Glutamatergic neuron (in vitro differentiated cells): ENCODE measurements at regions not wholly inside any gene's neighbourhood (a gene's known extent, or its start where the extent isn't known, plus 50 kb on each side); places are given as distances from the start of the nearest gene placed in this dataset.
"Not testable (repeated sequence)": the region's sequence is repeated elsewhere in the genome, so short reads cannot be mapped to it uniquely, and the experiment has no call there.

ENCODE experiments used
- DNase-seq: peaks from one replicate; pipeline ENCODE4 v3.0.0; 2022
- H3K27ac Mint-ChIP-seq: one replicate; pipeline ENCODE4 v1.8.0; 2020; ENCODE audit warnings: mild to moderate bottlenecking, mixed read lengths, inconsistent platforms; ENCODE audit not compliant: unreplicated experiment
- H3K27me3 Mint-ChIP-seq: one replicate; pipeline ENCODE4 v1.8.0; 2020; ENCODE audit warnings: mild to moderate bottlenecking, moderate library complexity, mixed read lengths, inconsistent platforms; ENCODE audit not compliant: unreplicated experiment
- H3K36me3 Mint-ChIP-seq: one replicate; pipeline ENCODE4 v1.8.0; 2020; ENCODE audit warnings: mild to moderate bottlenecking, mixed read lengths, inconsistent platforms; ENCODE audit not compliant: unreplicated experiment
- H3K4me1 Mint-ChIP-seq: one replicate; pipeline ENCODE4 v1.8.0; 2020; ENCODE audit warnings: mild to moderate bottlenecking, low read depth, mixed read lengths, inconsistent platforms; ENCODE audit not compliant: unreplicated experiment
- H3K4me3 Mint-ChIP-seq: one replicate; pipeline ENCODE4 v1.8.0; 2020; ENCODE audit warnings: mild to moderate bottlenecking, mixed read lengths, inconsistent platforms; ENCODE audit not compliant: unreplicated experiment
- H3K9me3 Mint-ChIP-seq: one replicate; pipeline ENCODE4 v1.8.0; 2020; ENCODE audit warnings: mild to moderate bottlenecking, moderate library complexity, mixed read lengths, inconsistent platforms; ENCODE audit not compliant: unreplicated experiment
- CTCF ChIP-seq: fragments of 200-600 bp; sonication (generic); IDR thresholded peaks from one replicate; pipeline ENCODE4 v1.5.0; 2021; ENCODE audit not compliant: partially characterized antibody, unreplicated experiment

- no peak overlapping the region for H3K27ac Mint-ChIP-seq
- H3K4me1 Mint-ChIP-seq = no peaks in the 10 kb centered on the region
- no peaks in the 10 kb centered on the region for H3K27me3 Mint-ChIP-seq
- no peak overlapping the region for H3K4me3 Mint-ChIP-seq
- DNase-seq = no peak
- no peak for TF ChIP-seq CTCF
- H3K36me3 Mint-ChIP-seq = no peaks in the 10 kb centered on the region
- H3K9me3 Mint-ChIP-seq = no peaks in the 10 kb centered on the region
Observed at GRCh38 chr5:130502702-130503101, 598.4 kb downstream of the CHSY3 start.

GRCh38 chr5:130501151-130501865, 597.0 kb downstream of the CHSY3 start:
- Mint-ChIP-seq H3K4me1 (no peaks in the 10 kb centered on the region), H3K27ac (no peak overlapping the region), H3K4me3 (no peak overlapping the region), H3K36me3 (no peaks in the 10 kb centered on the region), H3K27me3 (no peaks in the 10 kb centered on the region), H3K9me3 (no peaks in the 10 kb centered on the region)
- TF ChIP-seq CTCF = no peak
- no peak for DNase-seq

- not testable (repeated sequence) for H3K27ac Mint-ChIP-seq, H3K4me1 Mint-ChIP-seq, H3K27me3 Mint-ChIP-seq, H3K4me3 Mint-ChIP-seq, DNase-seq, H3K36me3 Mint-ChIP-seq, H3K9me3 Mint-ChIP-seq
Observed at GRCh38 chr5:130500495-130500894, 596.2 kb downstream of the CHSY3 start.

GRCh38 chr5:130496215-130496614, 592.0 kb downstream of the CHSY3 start:
- DNase-seq = no peak
- Mint-ChIP-seq H3K36me3 (no peaks in the 10 kb centered on the region), H3K4me1 (no peaks in the 10 kb centered on the region), H3K27me3 (peaks cover 2% of the 10 kb centered on the region), H3K9me3 (no peaks in the 10 kb centered on the region), H3K27ac (no peak overlapping the region), H3K4me3 (no peak overlapping the region)
- TF ChIP-seq CTCF = no peak

GRCh38 chr5:130488252-130488651, 584.0 kb downstream of the CHSY3 start:
- H3K9me3 Mint-ChIP-seq = no peaks in the 10 kb centered on the region
- H3K4me3 Mint-ChIP-seq = no peak overlapping the region
- TF ChIP-seq CTCF = no peak
- no peaks in the 10 kb centered on the region for H3K36me3 Mint-ChIP-seq
- no peak for DNase-seq
- H3K27ac Mint-ChIP-seq = no peak overlapping the region
- H3K27me3 Mint-ChIP-seq = no peaks in the 10 kb centered on the region
- H3K4me1 Mint-ChIP-seq = no peaks in the 10 kb centered on the region
